HL-60 (cell line): ENCODE measurements at regions not wholly inside any gene's neighbourhood (a gene's known extent, or its start where the extent isn't known, plus 50 kb on each side); places are given as distances from the start of the nearest gene placed in this dataset.
A peak's percentile ranks its signal among the peaks of the same experiment; 100 is the strongest.

Source experiments
- DNase-seq, 2 experiments: peaks; one replicate each; pipeline ENCODE4 v3.0.0-alpha.2; 2010 to 2020; ENCODE audit warnings: low read depth in 1 of 2, low spot score in 1 of 2
- H3K27ac ChIP-seq: fragments of 250-450 bp; sonication (Bioruptor Pico); replicated peaks from 2 replicates; pipeline ENCODE4 v1.5.1; 2020; ENCODE audit warnings: mild to moderate bottlenecking, moderate library complexity
- H3K27me3 ChIP-seq: fragments of 250-450 bp; sonication (Bioruptor Pico); 2 replicates; pipeline ENCODE4 v1.5.1; 2021; ENCODE audit warnings: mild to moderate bottlenecking, moderate library complexity; ENCODE audit not compliant: insufficient read depth, poor library complexity, severe bottlenecking
- H3K4me3 ChIP-seq: replicated peaks from 2 replicates; pipeline ENCODE4 v1.5.1; 2011; ENCODE audit warnings: mild to moderate bottlenecking, control low read depth, low read length; ENCODE audit not compliant: insufficient read depth
- GABPA ChIP-seq: IDR thresholded peaks from 2 replicates; pipeline ENCODE4 v1.6.1; 2012; ENCODE audit warnings: low read depth
- POLR2AphosphoS5 ChIP-seq: IDR thresholded peaks from 2 replicates; pipeline ENCODE4 v1.6.1; 2012; ENCODE audit warnings: low read depth
- SPI1 ChIP-seq: IDR thresholded peaks from 2 replicates; pipeline ENCODE4 v1.6.1; 2012; ENCODE audit warnings: low read depth, mild to moderate bottlenecking, borderline replicate concordance
- TF ChIP-seq, protein P1 (sequence below): IDR thresholded peaks from 2 replicates; pipeline ENCODE4 v1.6.1; 2012; ENCODE audit warnings: low read depth; ENCODE audit not compliant: insufficient replicate concordance
- TF ChIP-seq, protein P2 (sequence below): IDR thresholded peaks from one replicate; pipeline ENCODE4 v1.5.1; 2011; ENCODE audit warnings: low read length, control low read depth, inconsistent platforms; ENCODE audit not compliant: insufficient read depth

DNA sequence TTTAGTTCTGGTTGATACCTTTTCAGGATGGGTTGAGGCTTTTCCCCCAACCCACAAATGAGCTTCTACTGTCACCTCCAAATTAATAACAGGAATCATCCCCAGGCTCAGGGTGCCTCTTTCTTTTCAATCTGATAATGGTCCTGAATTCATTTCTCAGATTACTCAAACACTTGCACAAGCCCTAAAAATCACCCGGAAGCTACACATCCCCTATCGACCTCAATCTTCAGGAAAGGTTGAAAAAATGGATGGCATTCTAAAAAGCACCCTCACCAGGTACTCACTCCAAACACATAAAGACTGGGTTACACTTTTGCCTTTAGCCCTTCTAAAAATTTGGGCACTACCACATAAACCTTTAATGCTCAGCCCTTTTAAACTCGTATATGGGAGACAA is 79.9 kb downstream of the COQ2 start:
- no peak for DNase-seq
- TF ChIP-seq, protein P1, sequence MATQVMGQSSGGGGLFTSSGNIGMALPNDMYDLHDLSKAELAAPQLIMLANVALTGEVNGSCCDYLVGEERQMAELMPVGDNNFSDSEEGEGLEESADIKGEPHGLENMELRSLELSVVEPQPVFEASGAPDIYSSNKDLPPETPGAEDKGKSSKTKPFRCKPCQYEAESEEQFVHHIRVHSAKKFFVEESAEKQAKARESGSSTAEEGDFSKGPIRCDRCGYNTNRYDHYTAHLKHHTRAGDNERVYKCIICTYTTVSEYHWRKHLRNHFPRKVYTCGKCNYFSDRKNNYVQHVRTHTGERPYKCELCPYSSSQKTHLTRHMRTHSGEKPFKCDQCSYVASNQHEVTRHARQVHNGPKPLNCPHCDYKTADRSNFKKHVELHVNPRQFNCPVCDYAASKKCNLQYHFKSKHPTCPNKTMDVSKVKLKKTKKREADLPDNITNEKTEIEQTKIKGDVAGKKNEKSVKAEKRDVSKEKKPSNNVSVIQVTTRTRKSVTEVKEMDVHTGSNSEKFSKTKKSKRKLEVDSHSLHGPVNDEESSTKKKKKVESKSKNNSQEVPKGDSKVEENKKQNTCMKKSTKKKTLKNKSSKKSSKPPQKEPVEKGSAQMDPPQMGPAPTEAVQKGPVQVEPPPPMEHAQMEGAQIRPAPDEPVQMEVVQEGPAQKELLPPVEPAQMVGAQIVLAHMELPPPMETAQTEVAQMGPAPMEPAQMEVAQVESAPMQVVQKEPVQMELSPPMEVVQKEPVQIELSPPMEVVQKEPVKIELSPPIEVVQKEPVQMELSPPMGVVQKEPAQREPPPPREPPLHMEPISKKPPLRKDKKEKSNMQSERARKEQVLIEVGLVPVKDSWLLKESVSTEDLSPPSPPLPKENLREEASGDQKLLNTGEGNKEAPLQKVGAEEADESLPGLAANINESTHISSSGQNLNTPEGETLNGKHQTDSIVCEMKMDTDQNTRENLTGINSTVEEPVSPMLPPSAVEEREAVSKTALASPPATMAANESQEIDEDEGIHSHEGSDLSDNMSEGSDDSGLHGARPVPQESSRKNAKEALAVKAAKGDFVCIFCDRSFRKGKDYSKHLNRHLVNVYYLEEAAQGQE: no peak
- TF ChIP-seq GABPA (no peak), POLR2AphosphoS5 (no peak)

DNA sequence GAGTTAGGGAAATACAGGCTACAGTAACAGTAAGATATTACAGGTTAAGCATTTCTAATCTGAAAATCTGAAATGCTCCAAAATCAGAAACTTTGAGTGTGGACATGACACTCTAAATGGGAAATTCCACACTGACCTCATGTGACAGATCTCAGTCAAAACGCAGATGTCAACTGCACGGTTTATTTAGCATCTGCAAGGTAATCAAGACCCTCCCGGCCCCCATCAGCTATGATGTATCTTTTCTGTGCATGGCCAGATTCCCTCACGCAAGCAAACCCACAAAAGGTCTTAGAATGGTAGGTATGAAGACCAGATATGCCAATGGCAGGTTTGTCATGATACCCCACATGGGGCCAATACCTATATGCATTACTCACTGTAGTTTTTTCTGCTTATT is 82.8 kb downstream of the COQ2 start:
- no peak for TF ChIP-seq POLR2AphosphoS5
- no peak for TF ChIP-seq SPI1
- TF ChIP-seq GABPA: no peak
- TF ChIP-seq, protein P1: no peak
- TF ChIP-seq, protein P2, sequence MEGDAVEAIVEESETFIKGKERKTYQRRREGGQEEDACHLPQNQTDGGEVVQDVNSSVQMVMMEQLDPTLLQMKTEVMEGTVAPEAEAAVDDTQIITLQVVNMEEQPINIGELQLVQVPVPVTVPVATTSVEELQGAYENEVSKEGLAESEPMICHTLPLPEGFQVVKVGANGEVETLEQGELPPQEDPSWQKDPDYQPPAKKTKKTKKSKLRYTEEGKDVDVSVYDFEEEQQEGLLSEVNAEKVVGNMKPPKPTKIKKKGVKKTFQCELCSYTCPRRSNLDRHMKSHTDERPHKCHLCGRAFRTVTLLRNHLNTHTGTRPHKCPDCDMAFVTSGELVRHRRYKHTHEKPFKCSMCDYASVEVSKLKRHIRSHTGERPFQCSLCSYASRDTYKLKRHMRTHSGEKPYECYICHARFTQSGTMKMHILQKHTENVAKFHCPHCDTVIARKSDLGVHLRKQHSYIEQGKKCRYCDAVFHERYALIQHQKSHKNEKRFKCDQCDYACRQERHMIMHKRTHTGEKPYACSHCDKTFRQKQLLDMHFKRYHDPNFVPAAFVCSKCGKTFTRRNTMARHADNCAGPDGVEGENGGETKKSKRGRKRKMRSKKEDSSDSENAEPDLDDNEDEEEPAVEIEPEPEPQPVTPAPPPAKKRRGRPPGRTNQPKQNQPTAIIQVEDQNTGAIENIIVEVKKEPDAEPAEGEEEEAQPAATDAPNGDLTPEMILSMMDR: no peak
- no peak overlapping the region for H3K27ac ChIP-seq
- no peak overlapping the region for H3K4me3 ChIP-seq
- H3K27me3 ChIP-seq: no peaks in the 10 kb centered on the region
- DNase-seq: no peak

More for the DNA sequence above, 79.9 kb downstream of the COQ2 start:
- no peak overlapping the region for H3K4me3 ChIP-seq
- no peak overlapping the region for H3K27ac ChIP-seq
- no peaks in the 10 kb centered on the region for H3K27me3 ChIP-seq

DNA sequence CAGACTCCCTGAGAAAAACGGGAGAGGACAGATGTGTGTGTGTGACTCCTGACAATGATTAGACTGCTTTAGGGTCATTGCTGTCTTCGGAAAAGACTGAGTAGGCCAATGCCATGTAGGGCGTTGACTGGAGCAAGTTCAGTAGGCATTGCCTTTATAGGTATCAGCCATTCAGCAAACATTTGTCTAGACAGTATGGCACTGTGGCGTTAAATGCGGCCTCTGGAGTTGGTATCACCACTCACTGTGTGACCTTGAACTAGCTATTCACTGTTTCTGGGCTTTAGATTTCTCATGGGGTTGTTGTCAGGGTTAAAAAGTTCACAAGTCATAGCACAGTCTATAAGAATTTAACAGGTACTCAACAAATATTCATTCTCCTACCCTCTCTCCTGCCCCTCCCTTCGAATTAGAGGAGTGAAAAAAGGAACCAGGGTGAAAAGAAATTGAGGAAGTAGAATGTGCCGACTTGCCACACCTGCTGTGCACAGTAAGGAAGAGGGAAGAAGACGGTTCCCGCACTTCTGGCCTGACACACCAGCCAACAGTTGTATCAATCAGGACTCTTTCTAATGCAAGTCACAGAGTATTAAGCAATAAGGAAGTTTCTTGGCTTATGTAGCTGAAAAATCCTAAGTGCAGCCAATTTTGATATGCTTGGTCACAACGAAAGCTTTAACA is 83.2 kb upstream of the PLAC8 start:
- peak; percentile 98 to 99 for DNase-seq
- TF ChIP-seq, protein P2: no peak
- TF ChIP-seq POLR2AphosphoS5 (peak; percentile 86), GABPA (peak; percentile 7; the same call in 1 of the 2 replicates), SPI1 (peak; percentile 95)
- TF ChIP-seq, protein P1: no peak
- Histone ChIP-seq H3K4me3 (no peak overlapping the region), H3K27ac (peak overlapping the region; percentile 76), H3K27me3 (no peaks in the 10 kb centered on the region)
